ENCODE measurements at regions not wholly inside any gene's neighbourhood (a gene's known extent, or its start where the extent isn't known, plus 50 kb on each side); places are given as distances from the start of the nearest gene placed in this dataset.

GRCh38 chr6:25042536-25042935 lies 106.8 kb upstream of the RIPOR2 start:
- TF ChIP-seq SP1 (IDR thresholded peaks at IDR 0.05) (no peak), HDGF (IDR thresholded peaks at IDR 0.05; ENCODE audit: borderline replicate concordance) (no peak), ZNF384 (IDR thresholded peaks at IDR 0.05) (no peak), BHLHE40 (IDR thresholded peaks at IDR 0.05; ENCODE audit: borderline replicate concordance) (no peak), FOXM1 (IDR thresholded peaks at IDR 0.05; ENCODE audit: borderline replicate concordance) (no peak), FOXK2 (IDR thresholded peaks at IDR 0.05) (no peak), FOXA1 (IDR thresholded peaks at IDR 0.05) (no peak), SUZ12 (IDR thresholded peaks at IDR 0.05) (no peak), ARNT (IDR thresholded peaks at IDR 0.05) (no peak)
